Heart left ventricle (tissue), 16 donors: ENCODE measurements at regions not wholly inside any gene's neighbourhood (a gene's known extent, or its start where the extent isn't known, plus 50 kb on each side); places are given as distances from the start of the nearest gene placed in this dataset.
A peak's percentile ranks its signal among the peaks of the same experiment; 100 is the strongest.

Source experiments
- ATAC-seq, 4 donors: fragments of 200-7000 bp; cut with Tn5 transposase; one replicate each; pipeline ENCODE4 v1.9.1; 2020 to 2022; ENCODE audit warnings: moderate library complexity in 4 of 4, mild to moderate bottlenecking in 3 of 4, moderate number of reproducible peaks in 1 of 4
- DNase-seq, 5 donors: peaks; one replicate each; pipeline ENCODE4 v3.0.0-alpha.2; 2020
- H3K27ac ChIP-seq, 12 donors: fragments of 200-600 bp; sonication (generic) in 4 of 12; one replicate each; pipeline versions ENCODE4 v1.5.0 to v1.8.0; 2016 to 2022; ENCODE audit warnings: mild to moderate bottlenecking in 2 of 12
- H3K27me3 ChIP-seq, 9 donors: fragments of 200-600 bp; sonication (generic) in 2 of 9; one replicate each; pipeline versions ENCODE4 v1.5.1 to v1.8.0; 2016 to 2022; ENCODE audit warnings: mild to moderate bottlenecking in 3 of 9
- H3K36me3 ChIP-seq, 9 donors: fragments of 200-600 bp; sonication (generic) in 2 of 9; one replicate each; pipeline versions ENCODE4 v1.5.0 to v1.8.0; 2018 to 2022; ENCODE audit warnings: mild to moderate bottlenecking in 2 of 9
- H3K4me1 ChIP-seq, 12 donors: fragments of 200-600 bp; sonication (generic) in 4 of 12; one replicate each; pipeline versions ENCODE4 v1.5.0 to v1.8.0; 2016 to 2022; ENCODE audit warnings: mild to moderate bottlenecking in 3 of 12
- H3K4me3 ChIP-seq, 12 donors: fragments of 200-600 bp; sonication (generic) in 4 of 12; one replicate each; pipeline versions ENCODE4 v1.5.0 to v1.8.0; 2017 to 2022; ENCODE audit warnings: mild to moderate bottlenecking in 9 of 12, moderate library complexity in 4 of 12
- H3K9me3 ChIP-seq, 12 donors: fragments of 200-600 bp; sonication (generic) in 4 of 12; one replicate each; pipeline versions ENCODE4 v1.5.0 to v1.8.0; 2016 to 2022; ENCODE audit warnings: mild to moderate bottlenecking in 1 of 12
- CTCF ChIP-seq, 12 donors: fragments of 200-600 bp; sonication (generic) in 4 of 12; IDR thresholded peaks; one replicate each; pipeline versions ENCODE4 v1.5.0 to v1.8.0; 2018 to 2022; ENCODE audit warnings: antibody characterized with exemption in 12 of 12, mild to moderate bottlenecking in 5 of 12
- POLR2A ChIP-seq, 2 donors: fragments of 450-650 bp; IDR thresholded peaks; one replicate each; pipeline ENCODE4 v1.6.1; 2017; ENCODE audit warnings: antibody characterized with exemption in 2 of 2, mild to moderate bottlenecking in 2 of 2, moderate library complexity in 2 of 2
- WGBS, 4 donors: extraction: QIAGEN DNeasy Blood & Tissue Kit in 2 of 4; methylation state at CpG; one replicate each; pipeline versions ENCODE4 v1.1.5 to v1.1.7; 2013 to 2018; 5-methylcytosine and 5-hydroxymethylcytosine counted together
- intact Hi-C, 10 donors: fragments of 100-400 bp; cut with DNase I; formaldehyde crosslinking; loops; one replicate each; pipeline versions ENCODE4 v1.11.1 to v1.14.2; 2022
- donor health status: ischemic (EF 13 %, LVEDD 7.1; RV severe dilation, severe dysfunction).
- donor health status: healthy with polysubstance abuse.
- donor health status: DM: no; HTN: yes; CAD: no.
- donor health status: DM: no; HTN: no; CAD: no.
- donor health status: ischemic (EF 25% LVEDD 6.9; RV normal size, moderate dysfunction).
- donor health status: ischemic (EF 25% LVEDD 5.7; RV mildly dilated, moderate dysfunction).
- donor health status: healthy.
- donor health status: DM: yes; HTN: yes; CAD: no.
- donor health status: ischemic (EF 35%, LVEDD 5.7; RV mildly dilated, moderate dysfunction).
- donor health status: nonischemic (EF 11% LVEDD 7.7; RV severe dilation, severe dysfunction).
- donor health status: DM: yes; HTN: yes; CAD: no.
- donor health status: PGD.
- donor health status: ischemic (EF 29% LVEDD 5.4; RV normal size, mild dysfunction).
- donor health status: nonischemic (EF 23%, LVEDD 6.1; RV moderate dilation, normal function).

GRCh38 chrX:40171513-40172400, 74.0 kb upstream of the BCOR start:
- peak in 3 of 4 donors; percentile 4 to 9 (median 5) for ATAC-seq
- Histone ChIP-seq H3K27ac (peak overlapping the region; percentile 76 to 99 (median 88)), H3K9me3 (no peaks in the 10 kb centered on the region), H3K36me3 (no peaks in the 10 kb centered on the region), H3K4me3 (peak overlapping the region in 11 of 12 donors; percentile 19 to 66 (median 53)), H3K4me1 (peaks cover 0 to 58% (median 22%) of the 10 kb centered on the region in 12 donors), H3K27me3 (peaks cover 0 to 92% (median 0%) of the 10 kb centered on the region in 9 donors)
- TF ChIP-seq CTCF (IDR thresholded peaks at IDR 0.05) (peak in 1 of 12 donors; percentile 2), POLR2A (IDR thresholded peaks at IDR 0.05) (no peak)
- intact Hi-C loops = loop anchor here in 6 of 10 donors (5.0 to 10.0 kb wide), 8 partner anchors 64 to 437 kb away; partner anchors contain the start of gene BCOR (in 1 of the 6)
- whole genome bisulfite sequencing, 4 donors = 5 to 8% (median 7%) methylated on average over 34 to 73 of the region's 73 CpGs
- DNase-seq = peak in 3 of 5 donors; percentile 32 to 54 (median 35)

GRCh38 chrX:40170830-40171512, 73.2 kb upstream of the BCOR start:
- no peak for ATAC-seq
- WGBS, 4 donors = 31 to 50% (median 33%) methylated on average over 12 to 17 of the region's 17 CpGs
- Histone ChIP-seq H3K27me3 (peaks cover 0 to 88% (median 0%) of the 10 kb centered on the region in 9 donors), H3K4me1 (peaks cover 0 to 60% (median 22%) of the 10 kb centered on the region in 12 donors), H3K4me3 (peak overlapping the region in 11 of 12 donors; percentile 19 to 66 (median 53)), H3K36me3 (no peaks in the 10 kb centered on the region), H3K9me3 (no peaks in the 10 kb centered on the region), H3K27ac (peak overlapping the region; percentile 76 to 99 (median 88))
- intact Hi-C loops = loop anchor here in 6 of 10 donors (5.0 to 10.0 kb wide), 8 partner anchors 64 to 436 kb away; partner anchors contain the start of gene BCOR (in 1 of the 6)
- TF ChIP-seq CTCF (IDR thresholded peaks at IDR 0.05) (no peak), POLR2A (IDR thresholded peaks at IDR 0.05) (no peak)
- peak in 1 of 5 donors; percentile 30 for DNase-seq

- WGBS, 4 donors = 35 to 51% (median 47%) methylated on average over 41 to 44 of the region's 44 CpGs
- H3K27ac ChIP-seq = peak overlapping the region in 2 of 12 donors; percentile 74 to 76
- no peak for ATAC-seq
- H3K9me3 ChIP-seq = no peaks in the 10 kb centered on the region
- intact Hi-C loops = loop anchor here in 7 of 10 donors (5.0 to 10.0 kb wide), 11 partner anchors 62 to 435 kb away; partner anchors contain the start of gene BCOR (in 1 of the 7)
- peaks cover 0 to 81% (median 0%) of the 10 kb centered on the region in 9 donors for H3K27me3 ChIP-seq
- DNase-seq = peak in 4 of 5 donors; percentile 34 to 75 (median 46)
- H3K36me3 ChIP-seq = no peaks in the 10 kb centered on the region
- peak in 8 of 12 donors; percentile 15 to 35 (median 23) for TF ChIP-seq CTCF (IDR thresholded peaks at IDR 0.05)
- TF ChIP-seq POLR2A (IDR thresholded peaks at IDR 0.05) = no peak
- peak overlapping the region in 2 of 12 donors; percentile 19 to 43 for H3K4me3 ChIP-seq
- peaks cover 0 to 56% (median 19%) of the 10 kb centered on the region in 12 donors for H3K4me1 ChIP-seq
Measured at GRCh38 chrX:40169193-40170101, 71.7 kb upstream of the BCOR start.
